ENCODE measurements at regions not wholly inside any gene's neighbourhood (a gene's known extent, or its start where the extent isn't known, plus 50 kb on each side); places are given as distances from the start of the nearest gene placed in this dataset.

DNA sequence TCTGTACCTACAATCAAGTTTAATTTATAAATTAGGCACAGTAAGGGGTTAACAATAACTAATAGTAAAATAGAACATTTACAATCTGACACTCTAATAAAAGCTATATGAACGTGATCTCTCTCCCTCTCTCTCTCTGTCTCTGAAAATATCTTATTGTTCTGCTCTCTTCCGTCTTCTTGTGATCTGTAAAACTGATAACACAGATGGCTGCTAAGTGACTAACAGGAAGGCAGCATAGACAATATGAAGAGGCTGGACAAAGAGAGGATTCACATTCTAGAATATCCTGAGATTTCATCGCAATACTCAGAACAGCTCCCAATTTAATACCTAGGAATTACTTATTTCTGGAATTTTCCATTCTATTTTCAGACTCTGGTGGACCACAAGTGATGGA lies 827.2 kb downstream of the FLRT2 start:
- TF ChIP-seq CTCF (conservative IDR thresholded peaks at IDR 0.05), result no peak
- no peak for TF ChIP-seq EZH2 (IDR thresholded peaks at IDR 0.05; ENCODE audit: low read depth)
- CTCF ChIA-PET, result no interaction called here
- intact Hi-C loops (cut with micrococcal nuclease; ENCODE audit: unreplicated experiment), result no loop called here

GRCh38 chr14:86346818-86347384 lies 817.0 kb downstream of the FLRT2 start:
- no peaks in the 10 kb centered on the region for H3K27me3 ChIP-seq (ENCODE audit: insufficient read depth, low read depth)
- intact Hi-C loops (cut with micrococcal nuclease; ENCODE audit: unreplicated experiment), result no loop called here
- H3K27ac ChIP-seq, result no peak overlapping the region
- no peaks in the 10 kb centered on the region for H3K36me3 ChIP-seq (ENCODE audit: low read depth)
- TF ChIP-seq CTCF (conservative IDR thresholded peaks at IDR 0.05), result no peak
- TF ChIP-seq EZH2 (IDR thresholded peaks at IDR 0.05; ENCODE audit: low read depth), result no peak
- no peak overlapping the region for H3K4me3 ChIP-seq
- H3K4me2 ChIP-seq, result no peak overlapping the region
- H3K9me3 ChIP-seq (ENCODE audit: insufficient read depth, low read depth), result no peaks in the 10 kb centered on the region
- no peaks in the 10 kb centered on the region for H3K79me2 ChIP-seq (ENCODE audit: low read depth)
- H4K20me1 ChIP-seq (ENCODE audit: insufficient read depth), result no peaks in the 10 kb centered on the region
- no TSS peak for BruUV-seq (replicated peaks)
- POLR2A ChIA-PET (ENCODE audit: unreplicated experiment), result no interaction called here
- H3K4me1 ChIP-seq (replicated peaks; ENCODE audit: insufficient read depth), result no peaks in the 10 kb centered on the region
- CTCF ChIA-PET, result no interaction called here
- no peak for DNase-seq
- no peaks in the 10 kb centered on the region for H3F3A ChIP-seq (ENCODE audit: insufficient read depth, low read depth)
- H3K9me2 ChIP-seq (ENCODE audit: insufficient read depth), result no peaks in the 10 kb centered on the region
- H2AFZ ChIP-seq, result no peak overlapping the region

More for the DNA sequence above, 827.2 kb downstream of the FLRT2 start:
- Histone ChIP-seq H3K4me1 (replicated peaks; ENCODE audit: insufficient read depth) (no peaks in the 10 kb centered on the region), H3F3A (ENCODE audit: insufficient read depth, low read depth) (no peaks in the 10 kb centered on the region), H3K9me2 (ENCODE audit: insufficient read depth) (no peaks in the 10 kb centered on the region), H4K20me1 (ENCODE audit: insufficient read depth) (no peaks in the 10 kb centered on the region), H2AFZ (no peak overlapping the region), H3K79me2 (ENCODE audit: low read depth) (no peaks in the 10 kb centered on the region), H3K27me3 (ENCODE audit: insufficient read depth, low read depth) (no peaks in the 10 kb centered on the region), H3K27ac (no peak overlapping the region), H3K4me3 (no peak overlapping the region), H3K9me3 (ENCODE audit: insufficient read depth, low read depth) (no peaks in the 10 kb centered on the region), H3K4me2 (no peak overlapping the region), H3K36me3 (ENCODE audit: low read depth) (no peaks in the 10 kb centered on the region)
- DNase-seq, result no peak
- POLR2A ChIA-PET (ENCODE audit: unreplicated experiment), result no interaction called here
- BruUV-seq (replicated peaks), result no TSS peak

GRCh38 chr14:86334355-86334754 lies 804.4 kb downstream of the FLRT2 start:
- Histone ChIP-seq H3F3A (ENCODE audit: insufficient read depth, low read depth) (no peaks in the 10 kb centered on the region), H3K4me1 (replicated peaks; ENCODE audit: insufficient read depth) (no peaks in the 10 kb centered on the region), H3K9me2 (ENCODE audit: insufficient read depth) (no peaks in the 10 kb centered on the region), H3K9me3 (ENCODE audit: insufficient read depth, low read depth) (no peaks in the 10 kb centered on the region), H3K4me3 (no peak overlapping the region), H3K27me3 (ENCODE audit: insufficient read depth, low read depth) (no peaks in the 10 kb centered on the region), H3K79me2 (ENCODE audit: low read depth) (no peaks in the 10 kb centered on the region), H3K4me2 (no peak overlapping the region), H3K36me3 (ENCODE audit: low read depth) (no peaks in the 10 kb centered on the region), H3K27ac (no peak overlapping the region), H2AFZ (no peak overlapping the region), H4K20me1 (ENCODE audit: insufficient read depth) (no peaks in the 10 kb centered on the region)
- intact Hi-C loops (cut with micrococcal nuclease; ENCODE audit: unreplicated experiment), result no loop called here
- no peak for DNase-seq
- ChIA-PET POLR2A (ENCODE audit: unreplicated experiment) (no interaction called here), CTCF (no interaction called here)
- no TSS peak for BruUV-seq (replicated peaks)
- TF ChIP-seq EZH2 (IDR thresholded peaks at IDR 0.05; ENCODE audit: low read depth) (no peak), CTCF (conservative IDR thresholded peaks at IDR 0.05) (no peak)

All from PC-9 (cell line).